Peyer's patch (tissue), 4 donors: ENCODE measurements at regions not wholly inside any gene's neighbourhood (a gene's known extent, or its start where the extent isn't known, plus 50 kb on each side); places are given as distances from the start of the nearest gene placed in this dataset.
"Not testable (repeated sequence)": the region's sequence is repeated elsewhere in the genome, so short reads cannot be mapped to it uniquely, and the experiment has no call there.

Source experiments
- DNase-seq, 3 donors: peaks; one replicate each; pipeline ENCODE4 v3.0.0-alpha.2; 2017 to 2019
- H3K27ac ChIP-seq, 4 donors: fragments of 200-600 bp; sonication (generic); one replicate each; pipeline ENCODE4 v1.5.1; 2016 to 2019
- H3K27me3 ChIP-seq, 2 donors: fragments of 200-600 bp; sonication (generic); one replicate each; pipeline ENCODE4 v1.5.1; 2019
- H3K36me3 ChIP-seq, 3 donors: fragments of 200-600 bp; sonication (generic); one replicate each; pipeline ENCODE4 v1.5.1; 2016 to 2019
- H3K4me1 ChIP-seq, 4 donors: fragments of 200-600 bp; sonication (generic); one replicate each; pipeline ENCODE4 v1.5.1; 2016 to 2019
- H3K4me3 ChIP-seq, 4 donors: fragments of 200-600 bp; sonication (generic); 1 replicate in 3 of 4; 2 replicates in 1 of 4; pipeline ENCODE4 v1.5.1; 2016 to 2019; ENCODE audit warnings: mild to moderate bottlenecking in 1 of 4
- H3K9me3 ChIP-seq, 4 donors: fragments of 200-600 bp; sonication (generic); one replicate each; pipeline ENCODE4 v1.5.1; 2016 to 2019; ENCODE audit warnings: mild to moderate bottlenecking in 1 of 4
- POLR2A ChIP-seq, 2 donors: fragments of 450-650 bp; IDR thresholded peaks; one replicate each; pipeline ENCODE4 v1.5.1; 2017; ENCODE audit warnings: antibody characterized with exemption in 2 of 2, mild to moderate bottlenecking in 2 of 2, moderate library complexity in 2 of 2
- TF ChIP-seq, protein P1 (sequence below), 6 experiments: fragments of 450-650 bp in 4 of 6; fragments of 200-600 bp in 2 of 6; sonication (generic) in 1 of 6; IDR thresholded peaks; one replicate each; pipeline ENCODE4 v1.5.1; 2017 to 2019; ENCODE audit warnings: antibody characterized with exemption in 6 of 6, mild to moderate bottlenecking in 3 of 6, moderate library complexity in 1 of 6

- Histone ChIP-seq H3K4me3 (no peak overlapping the region), H3K36me3 (no peaks in the 10 kb centered on the region), H3K27me3 (no peaks in the 10 kb centered on the region), H3K4me1 (no peaks in the 10 kb centered on the region), H3K9me3 (peaks cover 0 to 14% (median 3%) of the 10 kb centered on the region in 4 donors), H3K27ac (no peak overlapping the region)
- DNase-seq, result no peak
- TF ChIP-seq POLR2A (IDR thresholded peaks at IDR 0.05), result no peak
- TF ChIP-seq, protein P1, sequence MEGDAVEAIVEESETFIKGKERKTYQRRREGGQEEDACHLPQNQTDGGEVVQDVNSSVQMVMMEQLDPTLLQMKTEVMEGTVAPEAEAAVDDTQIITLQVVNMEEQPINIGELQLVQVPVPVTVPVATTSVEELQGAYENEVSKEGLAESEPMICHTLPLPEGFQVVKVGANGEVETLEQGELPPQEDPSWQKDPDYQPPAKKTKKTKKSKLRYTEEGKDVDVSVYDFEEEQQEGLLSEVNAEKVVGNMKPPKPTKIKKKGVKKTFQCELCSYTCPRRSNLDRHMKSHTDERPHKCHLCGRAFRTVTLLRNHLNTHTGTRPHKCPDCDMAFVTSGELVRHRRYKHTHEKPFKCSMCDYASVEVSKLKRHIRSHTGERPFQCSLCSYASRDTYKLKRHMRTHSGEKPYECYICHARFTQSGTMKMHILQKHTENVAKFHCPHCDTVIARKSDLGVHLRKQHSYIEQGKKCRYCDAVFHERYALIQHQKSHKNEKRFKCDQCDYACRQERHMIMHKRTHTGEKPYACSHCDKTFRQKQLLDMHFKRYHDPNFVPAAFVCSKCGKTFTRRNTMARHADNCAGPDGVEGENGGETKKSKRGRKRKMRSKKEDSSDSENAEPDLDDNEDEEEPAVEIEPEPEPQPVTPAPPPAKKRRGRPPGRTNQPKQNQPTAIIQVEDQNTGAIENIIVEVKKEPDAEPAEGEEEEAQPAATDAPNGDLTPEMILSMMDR (IDR thresholded peaks at IDR 0.05), result no peak
Observed at GRCh38 chr3:153567556-153567955, 405.5 kb downstream of the RAP2B start.

DNA sequence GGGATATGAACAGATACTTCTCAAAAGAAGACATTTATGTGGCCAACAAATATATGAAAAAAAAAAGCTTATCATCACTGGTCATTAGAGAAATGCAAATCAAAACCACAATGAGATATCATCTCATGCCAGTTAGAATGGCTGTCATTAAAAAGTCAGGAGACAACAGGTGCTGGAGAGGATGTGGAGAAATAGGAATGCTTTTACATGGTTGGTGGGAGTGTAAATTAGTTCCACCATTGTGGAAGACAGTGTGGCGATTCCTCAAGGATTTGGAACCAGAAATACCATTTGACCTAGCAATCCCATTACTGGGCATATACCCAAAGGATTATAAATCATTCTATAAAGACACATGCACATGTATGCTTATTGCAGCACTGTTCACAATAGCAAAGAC lies 408.5 kb downstream of the RAP2B start:
- not testable (repeated sequence) for DNase-seq, H3K4me1 ChIP-seq, H3K9me3 ChIP-seq, H3K27me3 ChIP-seq, H3K27ac ChIP-seq, H3K36me3 ChIP-seq, H3K4me3 ChIP-seq

DNA sequence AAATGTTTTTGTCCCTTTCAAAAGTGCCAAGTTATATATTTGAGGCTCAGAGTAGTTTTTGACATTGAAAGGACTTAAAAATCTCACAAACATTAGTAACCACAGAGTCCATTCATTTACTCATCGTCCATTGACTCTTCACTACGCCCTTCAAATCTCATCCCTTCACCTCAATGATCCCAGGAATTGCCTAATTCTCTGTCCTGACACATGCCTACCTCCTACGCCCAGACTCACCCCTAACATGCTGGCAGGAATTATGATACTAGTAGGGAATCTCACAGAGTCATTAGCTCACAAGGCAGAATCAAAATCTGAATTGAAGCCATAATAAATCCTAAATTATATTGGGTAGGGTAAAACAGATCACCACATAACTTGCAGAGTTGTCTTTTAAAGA lies 410.1 kb downstream of the RAP2B start:
- Histone ChIP-seq H3K4me3 (no peak overlapping the region), H3K36me3 (no peaks in the 10 kb centered on the region), H3K9me3 (no peaks in the 10 kb centered on the region), H3K4me1 (no peaks in the 10 kb centered on the region), H3K27ac (no peak overlapping the region), H3K27me3 (no peaks in the 10 kb centered on the region)
- no peak for DNase-seq
- no peak for TF ChIP-seq POLR2A (IDR thresholded peaks at IDR 0.05)
- TF ChIP-seq, protein P1 (IDR thresholded peaks at IDR 0.05), result no peak

DNA sequence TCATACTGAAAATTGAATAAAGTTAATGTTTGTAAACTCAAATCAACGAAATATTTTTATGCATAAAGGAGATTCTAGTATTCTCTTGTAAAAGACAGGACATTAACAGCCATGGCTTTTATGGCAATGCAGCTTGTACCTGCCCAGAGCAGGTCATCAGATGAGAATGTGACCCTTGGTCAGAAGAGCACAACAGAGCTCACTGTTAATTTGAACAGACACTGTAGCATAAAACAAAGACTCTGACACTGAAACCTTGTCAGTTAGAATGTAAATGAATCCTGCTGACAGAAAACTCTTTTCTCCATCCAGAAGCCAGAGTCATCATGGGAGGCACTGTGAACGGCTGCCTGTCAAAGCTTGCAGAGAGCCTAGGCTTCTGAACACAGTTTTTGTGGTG lies 410.6 kb downstream of the RAP2B start:
- DNase-seq, result no peak
- no peaks in the 10 kb centered on the region for H3K36me3 ChIP-seq
- no peaks in the 10 kb centered on the region for H3K27me3 ChIP-seq
- H3K4me3 ChIP-seq, result no peak overlapping the region
- no peaks in the 10 kb centered on the region for H3K4me1 ChIP-seq
- TF ChIP-seq, protein P1 (IDR thresholded peaks at IDR 0.05), result no peak
- TF ChIP-seq POLR2A (IDR thresholded peaks at IDR 0.05), result no peak
- H3K9me3 ChIP-seq, result no peaks in the 10 kb centered on the region
- no peak overlapping the region for H3K27ac ChIP-seq

- no peak for DNase-seq
- Histone ChIP-seq H3K27me3 (no peaks in the 10 kb centered on the region), H3K4me1 (no peaks in the 10 kb centered on the region), H3K27ac (no peak overlapping the region), H3K36me3 (no peaks in the 10 kb centered on the region), H3K4me3 (no peak overlapping the region), H3K9me3 (no peaks in the 10 kb centered on the region)
- no peak for TF ChIP-seq POLR2A (IDR thresholded peaks at IDR 0.05)
- TF ChIP-seq, protein P1 (IDR thresholded peaks at IDR 0.05), result no peak
Observed at GRCh38 chr3:153573481-153573880, 411.5 kb downstream of the RAP2B start.

DNA sequence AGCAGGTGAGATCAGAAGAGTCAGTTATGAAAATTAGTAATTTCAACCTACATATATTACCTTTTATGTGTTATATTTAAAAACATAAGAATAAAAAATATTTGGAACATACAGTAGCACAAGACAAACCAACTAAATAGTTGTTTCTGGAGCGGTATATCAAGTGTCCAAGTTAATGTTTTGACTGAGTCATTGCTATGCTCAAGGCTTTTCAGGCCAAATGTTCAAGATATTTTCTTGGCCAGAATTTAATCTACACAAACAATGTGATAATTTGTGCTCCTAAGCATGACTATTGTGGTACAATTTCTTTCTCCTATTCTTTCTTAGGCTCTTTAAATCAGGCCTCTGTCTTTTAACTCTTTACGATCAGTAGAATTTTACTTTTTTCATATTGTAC lies 412.4 kb downstream of the RAP2B start:
- DNase-seq, result no peak
- no peaks in the 10 kb centered on the region for H3K27me3 ChIP-seq
- TF ChIP-seq, protein P1 (IDR thresholded peaks at IDR 0.05), result no peak
- no peak for TF ChIP-seq POLR2A (IDR thresholded peaks at IDR 0.05)
- H3K9me3 ChIP-seq, result no peaks in the 10 kb centered on the region
- no peak overlapping the region for H3K4me3 ChIP-seq
- no peaks in the 10 kb centered on the region for H3K36me3 ChIP-seq
- H3K27ac ChIP-seq, result no peak overlapping the region
- H3K4me1 ChIP-seq, result no peaks in the 10 kb centered on the region
